ENCODE measurements at regions not wholly inside any gene's neighbourhood (a gene's known extent, or its start where the extent isn't known, plus 50 kb on each side); places are given as distances from the start of the nearest gene placed in this dataset.

- H3K79me2 ChIP-seq (ENCODE audit: control insufficient read depth, insufficient read depth, low read length) = no peaks in the 10 kb centered on the region
- no peaks in the 10 kb centered on the region for H3K4me1 ChIP-seq (ENCODE audit: control insufficient read depth, extremely low read depth, insufficient read depth, low read length)
- DNase-seq (ENCODE audit: low read depth, low spot score) (no peak), FAIRE-seq (no peak)
- dilution Hi-C loops (cut with MboI; ENCODE audit: extremely low pct_ligation_motif_present, low sequenced_read_pairs) (no loop called here), intact Hi-C loops (cut with micrococcal nuclease) (no loop called here)
- H3K27ac ChIP-seq (ENCODE audit: insufficient read depth, low read depth, low read length) = no peak overlapping the region
- no peaks in the 10 kb centered on the region for H4K20me1 ChIP-seq (replicated peaks; ENCODE audit: control insufficient read depth, extremely low read depth, insufficient read depth, low read length)
- CTCF ChIA-PET = interaction anchor here (1.8 kb wide), 1 partner anchor 186 kb away, joined by 6 read pairs; no protein-coding TSS in a partner anchor
- no peak overlapping the region for H2AFZ ChIP-seq (ENCODE audit: low read depth, low read length)
- no peak overlapping the region for H3K9ac ChIP-seq (replicated peaks; ENCODE audit: extremely low read depth, insufficient read depth, low read length)
- no TSS peak for BruUV-seq (replicated peaks)
- peaks cover 10 to 39% of the 10 kb centered on the region in 2 experiments for H3K27me3 ChIP-seq (ENCODE audit: control insufficient read depth in 2 of 2, insufficient read depth in 2 of 2, low read length in 2 of 2)
- no peak overlapping the region for H3K4me3 ChIP-seq (replicated peaks in 1 of 3; ENCODE audit: insufficient read depth in 1 of 3, low read depth in 1 of 3, low read length in 3 of 3)
- H3K4me2 ChIP-seq (ENCODE audit: insufficient read depth, low read length) = no peak overlapping the region
- POLR2A ChIA-PET = no interaction called here
- no peaks in the 10 kb centered on the region for H3K9me1 ChIP-seq (replicated peaks; ENCODE audit: control insufficient read depth, extremely low read depth, insufficient read depth, low read length)
- H3K36me3 ChIP-seq (ENCODE audit: control insufficient read depth in 2 of 2, extremely low read depth in 1 of 2, insufficient read depth in 2 of 2, low read length in 2 of 2) = no peaks in the 10 kb centered on the region
- TF ChIP-seq POLR2A (IDR thresholded peaks at IDR 0.05; ENCODE audit: low read depth, low read length) = no peak
- no peak for TF ChIP-seq MAX (IDR thresholded peaks at IDR 0.05; ENCODE audit: insufficient read depth, insufficient read length)
- no peak for TF ChIP-seq GATA2 (IDR thresholded peaks at IDR 0.05; ENCODE audit: insufficient read depth, insufficient read length, low read depth, low read length)
- TF ChIP-seq EZH2 (IDR thresholded peaks at IDR 0.05; ENCODE audit: borderline replicate concordance, low read depth, low read length, severe bottlenecking) = no peak
- TF ChIP-seq JUN (IDR thresholded peaks at IDR 0.05; ENCODE audit: borderline replicate concordance, insufficient read depth, insufficient read length, low read depth) = no peak
- no peak for TF ChIP-seq MYC (IDR thresholded peaks at IDR 0.05; ENCODE audit: low read depth, low read length)
- TF ChIP-seq, protein P1, sequence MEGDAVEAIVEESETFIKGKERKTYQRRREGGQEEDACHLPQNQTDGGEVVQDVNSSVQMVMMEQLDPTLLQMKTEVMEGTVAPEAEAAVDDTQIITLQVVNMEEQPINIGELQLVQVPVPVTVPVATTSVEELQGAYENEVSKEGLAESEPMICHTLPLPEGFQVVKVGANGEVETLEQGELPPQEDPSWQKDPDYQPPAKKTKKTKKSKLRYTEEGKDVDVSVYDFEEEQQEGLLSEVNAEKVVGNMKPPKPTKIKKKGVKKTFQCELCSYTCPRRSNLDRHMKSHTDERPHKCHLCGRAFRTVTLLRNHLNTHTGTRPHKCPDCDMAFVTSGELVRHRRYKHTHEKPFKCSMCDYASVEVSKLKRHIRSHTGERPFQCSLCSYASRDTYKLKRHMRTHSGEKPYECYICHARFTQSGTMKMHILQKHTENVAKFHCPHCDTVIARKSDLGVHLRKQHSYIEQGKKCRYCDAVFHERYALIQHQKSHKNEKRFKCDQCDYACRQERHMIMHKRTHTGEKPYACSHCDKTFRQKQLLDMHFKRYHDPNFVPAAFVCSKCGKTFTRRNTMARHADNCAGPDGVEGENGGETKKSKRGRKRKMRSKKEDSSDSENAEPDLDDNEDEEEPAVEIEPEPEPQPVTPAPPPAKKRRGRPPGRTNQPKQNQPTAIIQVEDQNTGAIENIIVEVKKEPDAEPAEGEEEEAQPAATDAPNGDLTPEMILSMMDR (IDR thresholded peaks at IDR 0.05; ENCODE audit: extremely low read depth in 1 of 2, insufficient read depth in 1 of 2, low read depth in 1 of 2, low read length in 2 of 2) = no peak
- TF ChIP-seq POLR2AphosphoS5 (IDR thresholded peaks at IDR 0.05; ENCODE audit: insufficient read depth, low read depth, low read length) = no peak
- TF ChIP-seq FOS (IDR thresholded peaks at IDR 0.05; ENCODE audit: borderline replicate concordance, insufficient read depth, low read length) = no peak
- no peaks in the 10 kb centered on the region for H3K9me3 ChIP-seq (replicated peaks; ENCODE audit: control insufficient read depth, insufficient read depth, low read length)
These were observed 95.5 kb upstream of the TAF11L2 start for GRCh38 chr5:17402289-17403121.
